ENCODE measurements at regions not wholly inside any gene's neighbourhood (a gene's known extent, or its start where the extent isn't known, plus 50 kb on each side); places are given as distances from the start of the nearest gene placed in this dataset.

DNA sequence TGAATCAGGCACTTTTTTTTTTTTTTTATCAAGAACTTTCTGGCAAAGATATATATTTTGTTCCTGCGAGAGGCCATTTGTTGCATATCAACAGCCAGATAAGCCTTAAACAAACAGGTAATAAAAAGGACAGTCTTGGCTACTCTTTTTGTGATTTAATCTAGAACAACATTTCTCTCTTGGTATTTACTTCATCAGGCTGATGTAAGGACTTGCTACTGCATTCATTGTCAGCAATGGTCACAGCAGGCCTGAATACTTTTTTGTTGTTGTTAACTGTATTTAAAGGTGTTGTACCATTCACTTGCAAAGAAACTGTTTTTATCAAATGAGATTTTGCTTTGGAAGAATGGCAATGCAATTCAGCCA, 683.8 kb downstream of the IRS1 start:
- no peak overlapping the region for H3K4me3 ChIP-seq (replicated peaks in 1 of 3; ENCODE audit: insufficient read depth in 1 of 3, low read depth in 2 of 3, low read length in 3 of 3)
- POLR2A ChIA-PET: interaction anchor here (1.0 to 2.5 kb wide), 5 partner anchors 44 to 685 kb away, joined by 3 to 13 read pairs (median 4); partner anchors contain the start of gene IRS1

More for the DNA sequence above, 683.8 kb downstream of the IRS1 start:
- Histone ChIP-seq H4K20me1 (ENCODE audit: insufficient read depth, low read length) (no peaks in the 10 kb centered on the region), H3K9ac (ENCODE audit: insufficient read depth, low read depth, low read length) (no peak overlapping the region), H3K9me3 (ENCODE audit: low read length) (no peaks in the 10 kb centered on the region), H3K36me3 (replicated peaks in 1 of 2; ENCODE audit: control insufficient read depth in 1 of 2, insufficient read depth in 2 of 2, low read length in 2 of 2) (no peaks in the 10 kb centered on the region), H2AFZ (ENCODE audit: low read length) (no peak overlapping the region), H3K4me1 (ENCODE audit: insufficient read depth, low read length) (peaks cover 60% of the 10 kb centered on the region), H3K4me2 (ENCODE audit: low read depth, low read length) (no peak overlapping the region), H3K79me2 (ENCODE audit: insufficient read depth, low read length) (no peaks in the 10 kb centered on the region), H3K27me3 (ENCODE audit: control insufficient read depth in 1 of 2, insufficient read depth in 2 of 2, low read length in 2 of 2) (no peaks in the 10 kb centered on the region), H3K27ac (ENCODE audit: extremely low read length, insufficient read depth, low read length) (peak overlapping the region; percentile 45)
- 92% methylated on average over 1 of the region's 1 CpG for WGBS (ENCODE audit: low lambda C conversion rate)
- ATAC-seq (no peak), DNase-seq (ENCODE audit: low spot score) (no peak), FAIRE-seq (no peak)
- in situ Hi-C loops (cut with HindIII; ENCODE audit: extremely low pct_ligation_motif_present, low pct_unique_long_range_greater_than_20kb) (no loop called here), intact Hi-C loops (cut with micrococcal nuclease; ENCODE audit: unreplicated experiment) (loop anchor here (2.0 to 5.0 kb wide), 4 partner anchors 84 to 685 kb away; no protein-coding TSS in a partner anchor)
- BruUV-seq (replicated peaks): no TSS peak
- CTCF ChIA-PET (ENCODE audit: low intra/inter-chr PET ratio, low total read pairs): no interaction called here
- no peak for TF ChIP-seq AGO2 (optimal IDR thresholded peaks at IDR 0.05; ENCODE audit: low read depth, low read length)
- TF ChIP-seq GFI1 (CRISPR knock-in tag; IDR thresholded peaks at IDR 0.05; ENCODE audit: borderline replicate concordance): no peak
- no peak for TF ChIP-seq SMAD1 (CRISPR knock-in tag; IDR thresholded peaks at IDR 0.05; ENCODE audit: borderline replicate concordance, low read depth)
- no peak for TF ChIP-seq ZNF24 (IDR thresholded peaks at IDR 0.05)
- no peak for TF ChIP-seq ZNF263 (CRISPR knock-in tag; IDR thresholded peaks at IDR 0.05)
- TF ChIP-seq NFE2L1 (CRISPR knock-in tag; IDR thresholded peaks at IDR 0.05; ENCODE audit: borderline replicate concordance): no peak
- no peak for TF ChIP-seq ADNP (CRISPR knock-in tag; IDR thresholded peaks at IDR 0.05)
- no peak for TF ChIP-seq KDM5B (CRISPR knock-in tag; IDR thresholded peaks at IDR 0.05; ENCODE audit: borderline replicate concordance)
- no peak for TF ChIP-seq HNRNPUL1 (IDR thresholded peaks at IDR 0.05; ENCODE audit: low read depth, low read length)
- TF ChIP-seq, protein P1, sequence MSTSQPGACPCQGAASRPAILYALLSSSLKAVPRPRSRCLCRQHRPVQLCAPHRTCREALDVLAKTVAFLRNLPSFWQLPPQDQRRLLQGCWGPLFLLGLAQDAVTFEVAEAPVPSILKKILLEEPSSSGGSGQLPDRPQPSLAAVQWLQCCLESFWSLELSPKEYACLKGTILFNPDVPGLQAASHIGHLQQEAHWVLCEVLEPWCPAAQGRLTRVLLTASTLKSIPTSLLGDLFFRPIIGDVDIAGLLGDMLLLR (CRISPR knock-in tag; IDR thresholded peaks at IDR 0.05): no peak
- TF ChIP-seq, protein P2, sequence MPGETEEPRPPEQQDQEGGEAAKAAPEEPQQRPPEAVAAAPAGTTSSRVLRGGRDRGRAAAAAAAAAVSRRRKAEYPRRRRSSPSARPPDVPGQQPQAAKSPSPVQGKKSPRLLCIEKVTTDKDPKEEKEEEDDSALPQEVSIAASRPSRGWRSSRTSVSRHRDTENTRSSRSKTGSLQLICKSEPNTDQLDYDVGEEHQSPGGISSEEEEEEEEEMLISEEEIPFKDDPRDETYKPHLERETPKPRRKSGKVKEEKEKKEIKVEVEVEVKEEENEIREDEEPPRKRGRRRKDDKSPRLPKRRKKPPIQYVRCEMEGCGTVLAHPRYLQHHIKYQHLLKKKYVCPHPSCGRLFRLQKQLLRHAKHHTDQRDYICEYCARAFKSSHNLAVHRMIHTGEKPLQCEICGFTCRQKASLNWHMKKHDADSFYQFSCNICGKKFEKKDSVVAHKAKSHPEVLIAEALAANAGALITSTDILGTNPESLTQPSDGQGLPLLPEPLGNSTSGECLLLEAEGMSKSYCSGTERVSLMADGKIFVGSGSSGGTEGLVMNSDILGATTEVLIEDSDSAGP (CRISPR knock-in tag; IDR thresholded peaks at IDR 0.05; ENCODE audit: borderline replicate concordance): no peak
- no peak for TF ChIP-seq NCOR1 (IDR thresholded peaks at IDR 0.05; ENCODE audit: borderline replicate concordance, low read length)
- no peak for TF ChIP-seq ZNF460 (CRISPR knock-in tag; IDR thresholded peaks at IDR 0.05; ENCODE audit: borderline replicate concordance)
- no peak for TF ChIP-seq RNF2 (conservative IDR thresholded peaks at IDR 0.05; ENCODE audit: low read depth)
- TF ChIP-seq ZNF33A (CRISPR knock-in tag; IDR thresholded peaks at IDR 0.05; ENCODE audit: borderline replicate concordance): no peak
- TF ChIP-seq ZNF282 (IDR thresholded peaks at IDR 0.05; ENCODE audit: partially characterized antibody): no peak
- TF ChIP-seq ZNF878 (CRISPR knock-in tag; IDR thresholded peaks at IDR 0.05): no peak
- no peak for TF ChIP-seq FOXM1 (CRISPR knock-in tag; IDR thresholded peaks at IDR 0.05)
- TF ChIP-seq ZNF850 (CRISPR knock-in tag; conservative IDR thresholded peaks at IDR 0.05): no peak
- TF ChIP-seq, protein P3, sequence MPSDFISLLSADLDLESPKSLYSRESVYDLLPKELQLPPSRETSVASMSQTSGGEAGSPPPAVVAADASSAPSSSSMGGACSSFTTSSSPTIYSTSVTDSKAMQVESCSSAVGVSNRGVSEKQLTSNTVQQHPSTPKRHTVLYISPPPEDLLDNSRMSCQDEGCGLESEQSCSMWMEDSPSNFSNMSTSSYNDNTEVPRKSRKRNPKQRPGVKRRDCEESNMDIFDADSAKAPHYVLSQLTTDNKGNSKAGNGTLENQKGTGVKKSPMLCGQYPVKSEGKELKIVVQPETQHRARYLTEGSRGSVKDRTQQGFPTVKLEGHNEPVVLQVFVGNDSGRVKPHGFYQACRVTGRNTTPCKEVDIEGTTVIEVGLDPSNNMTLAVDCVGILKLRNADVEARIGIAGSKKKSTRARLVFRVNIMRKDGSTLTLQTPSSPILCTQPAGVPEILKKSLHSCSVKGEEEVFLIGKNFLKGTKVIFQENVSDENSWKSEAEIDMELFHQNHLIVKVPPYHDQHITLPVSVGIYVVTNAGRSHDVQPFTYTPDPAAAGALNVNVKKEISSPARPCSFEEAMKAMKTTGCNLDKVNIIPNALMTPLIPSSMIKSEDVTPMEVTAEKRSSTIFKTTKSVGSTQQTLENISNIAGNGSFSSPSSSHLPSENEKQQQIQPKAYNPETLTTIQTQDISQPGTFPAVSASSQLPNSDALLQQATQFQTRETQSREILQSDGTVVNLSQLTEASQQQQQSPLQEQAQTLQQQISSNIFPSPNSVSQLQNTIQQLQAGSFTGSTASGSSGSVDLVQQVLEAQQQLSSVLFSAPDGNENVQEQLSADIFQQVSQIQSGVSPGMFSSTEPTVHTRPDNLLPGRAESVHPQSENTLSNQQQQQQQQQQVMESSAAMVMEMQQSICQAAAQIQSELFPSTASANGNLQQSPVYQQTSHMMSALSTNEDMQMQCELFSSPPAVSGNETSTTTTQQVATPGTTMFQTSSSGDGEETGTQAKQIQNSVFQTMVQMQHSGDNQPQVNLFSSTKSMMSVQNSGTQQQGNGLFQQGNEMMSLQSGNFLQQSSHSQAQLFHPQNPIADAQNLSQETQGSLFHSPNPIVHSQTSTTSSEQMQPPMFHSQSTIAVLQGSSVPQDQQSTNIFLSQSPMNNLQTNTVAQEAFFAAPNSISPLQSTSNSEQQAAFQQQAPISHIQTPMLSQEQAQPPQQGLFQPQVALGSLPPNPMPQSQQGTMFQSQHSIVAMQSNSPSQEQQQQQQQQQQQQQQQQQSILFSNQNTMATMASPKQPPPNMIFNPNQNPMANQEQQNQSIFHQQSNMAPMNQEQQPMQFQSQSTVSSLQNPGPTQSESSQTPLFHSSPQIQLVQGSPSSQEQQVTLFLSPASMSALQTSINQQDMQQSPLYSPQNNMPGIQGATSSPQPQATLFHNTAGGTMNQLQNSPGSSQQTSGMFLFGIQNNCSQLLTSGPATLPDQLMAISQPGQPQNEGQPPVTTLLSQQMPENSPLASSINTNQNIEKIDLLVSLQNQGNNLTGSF (CRISPR knock-in tag; IDR thresholded peaks at IDR 0.05): no peak
